ENCODE measurements at regions not wholly inside any gene's neighbourhood (a gene's known extent, or its start where the extent isn't known, plus 50 kb on each side); places are given as distances from the start of the nearest gene placed in this dataset.
"Not testable (repeated sequence)": the region's sequence is repeated elsewhere in the genome, so short reads cannot be mapped to it uniquely, and the experiment has no call there.

DNA sequence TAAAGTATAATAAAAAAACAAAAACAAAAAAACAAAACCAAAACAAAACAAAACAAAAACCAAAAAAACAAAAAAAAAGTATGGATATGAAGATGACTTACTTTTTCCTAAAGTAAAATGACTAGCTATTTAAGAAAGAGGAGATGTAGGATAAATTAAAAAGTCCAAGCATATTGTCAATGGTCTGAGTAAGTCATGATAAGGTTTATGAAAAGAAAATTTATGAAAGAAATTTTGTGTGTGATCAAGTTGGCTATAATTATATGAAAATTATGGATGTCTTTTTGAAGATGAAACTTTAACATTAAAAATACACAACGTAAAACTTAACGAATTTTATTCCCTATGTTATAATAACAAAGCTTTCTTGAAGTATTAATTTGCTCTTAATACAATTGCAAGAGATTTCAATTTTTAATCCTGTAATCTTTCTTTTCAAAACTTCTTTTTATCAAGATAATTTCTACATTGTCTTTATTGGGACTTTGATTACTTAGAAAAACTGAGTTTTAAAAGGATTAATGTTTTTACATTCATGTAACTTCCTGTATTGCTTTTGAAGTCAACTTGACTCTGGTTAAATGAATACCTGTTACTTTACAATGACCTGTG lies 200.9 kb upstream of the IVNS1ABP start:
- no peaks in the 10 kb centered on the region for H3K27me3 ChIP-seq
- intact Hi-C loops (cut with DNase I): no loop called here
- 62 to 83% methylated on average over 2 of the region's 2 CpGs for WGBS, 2 donors

DNA sequence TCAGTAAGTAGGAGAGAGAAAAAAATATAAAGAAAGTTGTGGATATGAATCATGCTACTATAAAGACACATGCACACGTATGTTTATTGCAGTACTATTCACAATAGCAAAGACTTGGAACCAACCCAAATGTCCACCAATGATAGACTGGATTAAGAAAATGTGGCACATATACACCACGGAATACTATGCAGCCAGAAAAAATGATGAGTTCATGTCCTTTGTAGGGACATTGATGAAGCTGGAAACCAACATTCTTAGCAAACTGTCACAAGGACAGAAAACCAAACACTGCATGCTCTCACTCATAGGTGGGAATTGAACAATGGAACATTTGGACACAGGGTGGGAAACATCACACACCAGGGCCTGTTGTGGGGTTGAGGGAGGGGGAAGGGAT lies 200.3 kb upstream of the IVNS1ABP start:
- not testable (repeated sequence) for H3K4me1 ChIP-seq, DNase-seq

More for the DNA sequence above, 200.9 kb upstream of the IVNS1ABP start:
- H3K27ac ChIP-seq: no peak overlapping the region
- H3K36me3 ChIP-seq: no peaks in the 10 kb centered on the region
- H3K4me3 ChIP-seq: no peak overlapping the region
- no peak for DNase-seq
- H3K9me3 ChIP-seq: no peaks in the 10 kb centered on the region
- no peaks in the 10 kb centered on the region for H3K4me1 ChIP-seq
- TF ChIP-seq CTCF (IDR thresholded peaks at IDR 0.05) (no peak), POLR2A (IDR thresholded peaks at IDR 0.05) (no peak), POLR2AphosphoS5 (IDR thresholded peaks at IDR 0.05) (no peak), EP300 (IDR thresholded peaks at IDR 0.05) (no peak)

GRCh38 chr1:185515696-185516095 lies 198.7 kb upstream of the IVNS1ABP start:
- WGBS, 2 donors: 92 to 95% methylated on average over 2 of the region's 2 CpGs
- no peak overlapping the region for H3K4me3 ChIP-seq
- H3K27me3 ChIP-seq: no peaks in the 10 kb centered on the region
- H3K36me3 ChIP-seq: no peaks in the 10 kb centered on the region
- no peak overlapping the region for H3K27ac ChIP-seq
- intact Hi-C loops (cut with DNase I): no loop called here
- TF ChIP-seq EP300 (IDR thresholded peaks at IDR 0.05) (no peak), POLR2AphosphoS5 (IDR thresholded peaks at IDR 0.05) (no peak), POLR2A (IDR thresholded peaks at IDR 0.05) (no peak), CTCF (IDR thresholded peaks at IDR 0.05) (no peak)
- no peak for DNase-seq
- H3K4me1 ChIP-seq: no peaks in the 10 kb centered on the region
- no peaks in the 10 kb centered on the region for H3K9me3 ChIP-seq

More for the DNA sequence above, 200.3 kb upstream of the IVNS1ABP start:
- H3K27ac ChIP-seq; H3K36me3 ChIP-seq; H3K9me3 ChIP-seq; H3K4me3 ChIP-seq; intact Hi-C loops (cut with DNase I); H3K27me3 ChIP-seq: not testable (repeated sequence)
- 74 to 91% methylated on average over 2 of the region's 2 CpGs for WGBS, 2 donors

- Histone ChIP-seq H3K9me3 (no peaks in the 10 kb centered on the region), H3K4me1 (no peaks in the 10 kb centered on the region), H3K27me3 (no peaks in the 10 kb centered on the region), H3K36me3 (no peaks in the 10 kb centered on the region), H3K4me3 (no peak overlapping the region), H3K27ac (no peak overlapping the region)
- intact Hi-C loops (cut with DNase I): no loop called here
- TF ChIP-seq EP300 (IDR thresholded peaks at IDR 0.05) (no peak), POLR2AphosphoS5 (IDR thresholded peaks at IDR 0.05) (no peak), CTCF (IDR thresholded peaks at IDR 0.05) (no peak), POLR2A (IDR thresholded peaks at IDR 0.05) (no peak)
- no peak for DNase-seq
Observed at GRCh38 chr1:185514311-185514710, 197.3 kb upstream of the IVNS1ABP start.

DNA sequence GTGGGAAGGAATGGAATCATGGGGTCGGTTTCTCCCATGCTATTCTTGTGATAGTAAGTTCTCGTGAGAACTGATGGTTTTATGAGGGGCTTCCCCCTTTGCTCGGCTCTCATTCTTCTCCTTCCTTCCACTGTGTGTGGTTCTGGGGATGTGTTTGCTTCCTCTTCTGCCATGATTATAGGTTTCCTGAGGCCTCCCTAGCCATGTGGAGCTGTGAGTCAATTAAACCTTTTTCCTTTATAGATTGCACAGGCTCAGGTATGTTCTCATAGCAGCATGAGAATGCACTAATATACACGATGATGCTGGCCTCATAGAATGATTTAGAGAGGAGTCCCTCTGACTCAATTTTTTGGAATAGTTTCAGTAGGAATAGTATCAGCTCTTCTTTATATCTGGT lies 195.4 kb upstream of the IVNS1ABP start:
- Histone ChIP-seq H3K9me3 (no peaks in the 10 kb centered on the region), H3K27ac (no peak overlapping the region), H3K4me3 (no peak overlapping the region), H3K4me1 (no peaks in the 10 kb centered on the region), H3K36me3 (no peaks in the 10 kb centered on the region), H3K27me3 (no peaks in the 10 kb centered on the region)
- WGBS, 2 donors: 74 to 78% methylated on average over 4 of the region's 4 CpGs
- TF ChIP-seq EP300 (IDR thresholded peaks at IDR 0.05): no peak
- no peak for TF ChIP-seq POLR2A (IDR thresholded peaks at IDR 0.05)
- TF ChIP-seq CTCF (IDR thresholded peaks at IDR 0.05): no peak
- TF ChIP-seq POLR2AphosphoS5 (IDR thresholded peaks at IDR 0.05): no peak
- no peak for DNase-seq
- intact Hi-C loops (cut with DNase I): no loop called here

All from sigmoid colon (tissue), 6 donors.